DND-41 (cell line): ENCODE measurements at regions not wholly inside any gene's neighbourhood (a gene's known extent, or its start where the extent isn't known, plus 50 kb on each side); places are given as distances from the start of the nearest gene placed in this dataset.

Experiments used
- CTCF ChIP-seq: IDR thresholded peaks from 2 replicates; pipeline ENCODE4 v1.5.1; 2012; ENCODE audit warnings: borderline replicate concordance, low read length, moderate library complexity, mild to moderate bottlenecking; ENCODE audit not compliant: poor library complexity, severe bottlenecking; ENCODE audit errors: extremely low read depth
- EZH2 ChIP-seq: IDR thresholded peaks from 3 replicates; pipeline ENCODE4 v1.6.1; 2012; ENCODE audit warnings: borderline replicate concordance, low read depth, mild to moderate bottlenecking, moderate library complexity, low read length, inconsistent platforms; ENCODE audit not compliant: severe bottlenecking

GRCh38 chr9:20189871-20190270 lies 401.0 kb upstream of the SLC24A2 start:
- TF ChIP-seq CTCF = no peak
- no peak for TF ChIP-seq EZH2
